HG03378 (cell line): ENCODE measurements at regions not wholly inside any gene's neighbourhood (a gene's known extent, or its start where the extent isn't known, plus 50 kb on each side); places are given as distances from the start of the nearest gene placed in this dataset.
"Not testable (repeated sequence)": the region's sequence is repeated elsewhere in the genome, so short reads cannot be mapped to it uniquely, and the experiment has no call there.

Source experiments
- ATAC-seq: cut with Tn5 transposase; IDR thresholded peaks from one replicate; pipeline ENCODE4 v1.9.1; 2021; ENCODE audit warnings: mild to moderate bottlenecking, moderate library complexity; ENCODE audit not compliant: unreplicated experiment

- ATAC-seq: no peak
Measured at GRCh38 chr11:104776501-104777170, 121.6 kb downstream of the CASP12 start.

GRCh38 chr11:104774578-104774977 lies 123.7 kb downstream of the CASP12 start:
- no peak for ATAC-seq

- ATAC-seq: no peak
Measured at GRCh38 chr11:104772806-104773241, 125.4 kb downstream of the CASP12 start.

- no peak for ATAC-seq
Measured at GRCh38 chr11:104771763-104772162, 126.5 kb downstream of the CASP12 start.

GRCh38 chr11:104771046-104771445 lies 127.2 kb downstream of the CASP12 start:
- ATAC-seq: not testable (repeated sequence)

GRCh38 chr11:104765401-104766095 lies 132.7 kb downstream of the CASP12 start:
- no peak for ATAC-seq

- peak; percentile 39 for ATAC-seq
Measured at GRCh38 chr11:104764710-104765045, 133.6 kb downstream of the CASP12 start.

- peak; percentile 57 for ATAC-seq
Measured at GRCh38 chr11:104763930-104764709, 134.1 kb downstream of the CASP12 start.

- no peak for ATAC-seq
Measured at GRCh38 chr11:104761511-104761910, 136.7 kb downstream of the CASP12 start.

GRCh38 chr11:104759464-104759863 lies 138.8 kb downstream of the CASP12 start:
- no peak for ATAC-seq

- ATAC-seq: no peak
Measured at GRCh38 chr11:104738918-104739317, 159.3 kb downstream of the CASP12 start.

- ATAC-seq: no peak
Measured at GRCh38 chr11:104738208-104738607, 160.1 kb downstream of the CASP12 start.

GRCh38 chr11:104736502-104736901 lies 161.8 kb downstream of the CASP12 start:
- ATAC-seq: no peak

GRCh38 chr11:104734998-104735397 lies 163.3 kb downstream of the CASP12 start:
- no peak for ATAC-seq

GRCh38 chr11:104731890-104732289 lies 166.4 kb downstream of the CASP12 start:
- ATAC-seq: no peak

- no peak for ATAC-seq
Measured at GRCh38 chr11:104728927-104729326, 169.3 kb downstream of the CASP12 start.

- ATAC-seq: no peak
Measured at GRCh38 chr11:104727768-104728167, 170.5 kb downstream of the CASP12 start.

GRCh38 chr11:104727095-104727494 lies 171.2 kb downstream of the CASP12 start:
- no peak for ATAC-seq

- ATAC-seq: no peak
Measured at GRCh38 chr11:104725796-104726408, 172.4 kb downstream of the CASP12 start.

- ATAC-seq: no peak
Measured at GRCh38 chr11:104713401-104713800, 184.9 kb downstream of the CASP12 start.

GRCh38 chr11:104705490-104706190 lies 192.6 kb downstream of the CASP12 start:
- peak; percentile 100 for ATAC-seq
